Activated CD4-positive, alpha-beta T cell treated with anti-CD3 and anti-CD28 coated beads, Interleukin-2, amount 10 ng/mL, durations not matched to agents 24 days and 14 days (primary cell): ENCODE measurements at regions not wholly inside any gene's neighbourhood (a gene's known extent, or its start where the extent isn't known, plus 50 kb on each side); places are given as distances from the start of the nearest gene placed in this dataset.

Source experiments
- DNase-seq: peaks from one replicate; pipeline ENCODE4 v3.0.0; 2022
- H3K27ac Mint-ChIP-seq: one replicate; pipeline ENCODE4 v1.8.0; 2022; ENCODE audit warnings: mild to moderate bottlenecking, mixed read lengths
- H3K27me3 Mint-ChIP-seq: one replicate; pipeline ENCODE4 v1.8.0; 2022; ENCODE audit warnings: mixed read lengths
- H3K36me3 Mint-ChIP-seq: one replicate; pipeline ENCODE4 v1.8.0; 2022; ENCODE audit warnings: low read depth, mild to moderate bottlenecking, mixed read lengths
- H3K4me1 Mint-ChIP-seq: one replicate; pipeline ENCODE4 v1.8.0; 2021; ENCODE audit warnings: mixed read lengths
- H3K4me3 Mint-ChIP-seq: one replicate; pipeline ENCODE4 v1.8.0; 2022; ENCODE audit warnings: mild to moderate bottlenecking, moderate library complexity, mixed read lengths
- H3K9me3 Mint-ChIP-seq: one replicate; pipeline ENCODE4 v1.8.0; 2021; ENCODE audit warnings: mixed read lengths
- intact Hi-C: fragments of 100-400 bp; cut with micrococcal nuclease; formaldehyde crosslinking; loops from one replicate; pipeline ENCODE4 v1.15.1; 2023

DNA sequence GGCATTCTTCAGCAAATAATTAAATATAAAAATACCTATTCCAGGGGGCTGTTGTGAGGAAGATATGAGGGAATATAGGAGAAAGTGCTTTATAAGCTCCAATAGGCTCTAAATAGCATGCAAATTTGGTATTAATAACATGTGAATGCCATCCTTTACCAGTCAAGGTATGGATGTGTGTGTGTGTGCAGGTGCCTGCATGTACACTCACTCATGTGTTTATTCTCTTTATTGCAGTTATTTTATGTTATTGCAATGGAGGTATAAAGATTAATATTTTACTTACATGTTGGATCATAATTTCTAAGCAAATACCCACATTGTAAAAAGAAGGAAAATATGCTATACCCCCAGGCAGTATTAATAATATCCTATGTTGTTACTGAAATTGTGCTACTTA lies 1093.0 kb upstream of the GYPC start:
- intact Hi-C loops, result no loop called here
- H3K27ac Mint-ChIP-seq, result no peak overlapping the region
- no peaks in the 10 kb centered on the region for H3K9me3 Mint-ChIP-seq
- no peak for DNase-seq
- no peaks in the 10 kb centered on the region for H3K36me3 Mint-ChIP-seq
- H3K4me1 Mint-ChIP-seq, result no peaks in the 10 kb centered on the region
- H3K4me3 Mint-ChIP-seq, result no peak overlapping the region
- no peaks in the 10 kb centered on the region for H3K27me3 Mint-ChIP-seq

DNA sequence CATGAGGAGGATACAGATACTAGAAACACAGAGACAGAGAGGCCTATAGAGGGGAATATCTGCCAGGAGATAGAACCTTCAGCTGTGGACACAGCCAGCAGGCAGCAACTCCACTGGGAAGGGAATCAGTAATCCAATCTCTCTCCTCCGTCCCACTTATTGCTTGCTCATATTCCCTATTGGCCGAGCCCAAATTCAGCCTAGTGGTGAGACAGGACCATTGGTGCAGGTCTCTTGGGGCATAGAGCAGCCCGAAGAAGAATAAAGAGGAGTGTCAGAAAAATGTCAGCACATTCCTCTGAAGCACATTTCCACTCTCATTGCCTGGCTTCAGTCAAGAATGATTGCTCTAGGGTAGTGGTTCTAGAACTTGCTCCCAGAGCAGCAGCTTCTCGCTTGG lies 1091.5 kb upstream of the GYPC start:
- Mint-ChIP-seq H3K4me3 (no peak overlapping the region), H3K27me3 (no peaks in the 10 kb centered on the region), H3K27ac (no peak overlapping the region), H3K36me3 (no peaks in the 10 kb centered on the region), H3K9me3 (no peaks in the 10 kb centered on the region), H3K4me1 (no peaks in the 10 kb centered on the region)
- intact Hi-C loops, result no loop called here
- no peak for DNase-seq

DNA sequence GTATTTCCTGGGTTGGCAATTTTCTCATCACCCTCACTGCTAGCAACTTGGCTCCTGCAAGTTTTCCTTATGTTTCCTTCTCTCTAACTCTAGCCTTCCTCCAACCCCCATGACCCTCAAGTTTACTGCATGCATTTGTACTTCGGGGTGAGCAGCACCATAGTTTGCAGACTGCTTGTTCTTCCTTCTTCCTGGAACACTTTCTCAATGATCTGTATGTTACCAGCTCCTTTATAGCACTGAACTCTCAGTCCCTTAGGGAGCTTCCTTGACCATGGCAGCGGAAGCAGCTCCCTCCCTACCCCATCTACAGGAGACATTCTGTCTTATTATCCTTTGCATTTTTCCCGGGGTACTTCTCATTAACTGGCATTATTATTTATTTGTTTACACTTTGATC lies 1089.5 kb upstream of the GYPC start:
- DNase-seq, result no peak
- Mint-ChIP-seq H3K4me3 (no peak overlapping the region), H3K36me3 (no peaks in the 10 kb centered on the region), H3K27ac (no peak overlapping the region), H3K4me1 (no peaks in the 10 kb centered on the region), H3K9me3 (no peaks in the 10 kb centered on the region), H3K27me3 (no peaks in the 10 kb centered on the region)
- intact Hi-C loops, result no loop called here

GRCh38 chr2:125567100-125567499 lies 1088.9 kb upstream of the GYPC start:
- H3K4me3 Mint-ChIP-seq, result no peak overlapping the region
- H3K9me3 Mint-ChIP-seq, result no peaks in the 10 kb centered on the region
- no peak overlapping the region for H3K27ac Mint-ChIP-seq
- H3K4me1 Mint-ChIP-seq, result no peaks in the 10 kb centered on the region
- DNase-seq, result no peak
- no peaks in the 10 kb centered on the region for H3K36me3 Mint-ChIP-seq
- intact Hi-C loops, result no loop called here
- no peaks in the 10 kb centered on the region for H3K27me3 Mint-ChIP-seq

DNA sequence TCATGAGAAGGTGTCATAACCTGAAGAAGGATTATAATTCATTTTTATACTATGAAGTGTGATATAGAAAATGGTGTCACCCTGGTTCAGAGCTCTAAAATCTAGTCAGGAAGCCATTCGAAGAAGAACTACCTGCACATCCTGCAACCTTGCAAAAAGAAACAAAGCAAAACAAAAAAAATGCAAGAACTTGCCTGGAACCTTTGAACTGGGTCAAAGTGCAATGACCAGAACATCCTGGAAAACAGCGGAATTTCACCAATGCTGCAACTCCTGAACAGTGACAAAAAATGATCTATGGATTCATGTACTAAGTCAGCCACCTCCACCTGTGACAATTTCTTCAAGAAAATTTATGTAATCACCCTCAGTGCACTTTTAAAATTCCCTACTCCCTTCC lies 1083.3 kb upstream of the GYPC start:
- Mint-ChIP-seq H3K9me3 (no peaks in the 10 kb centered on the region), H3K4me3 (no peak overlapping the region), H3K4me1 (no peaks in the 10 kb centered on the region), H3K27me3 (no peaks in the 10 kb centered on the region), H3K27ac (no peak overlapping the region), H3K36me3 (no peaks in the 10 kb centered on the region)
- intact Hi-C loops, result no loop called here
- no peak for DNase-seq

- H3K4me1 Mint-ChIP-seq, result no peaks in the 10 kb centered on the region
- no peaks in the 10 kb centered on the region for H3K9me3 Mint-ChIP-seq
- DNase-seq, result no peak
- H3K4me3 Mint-ChIP-seq, result no peak overlapping the region
- no peak overlapping the region for H3K27ac Mint-ChIP-seq
- no peaks in the 10 kb centered on the region for H3K36me3 Mint-ChIP-seq
- H3K27me3 Mint-ChIP-seq, result no peaks in the 10 kb centered on the region
- intact Hi-C loops, result no loop called here
These were observed 1082.5 kb upstream of the GYPC start for GRCh38 chr2:125573432-125573831.

- no peaks in the 10 kb centered on the region for H3K36me3 Mint-ChIP-seq
- no peak for DNase-seq
- H3K4me3 Mint-ChIP-seq, result no peak overlapping the region
- H3K27me3 Mint-ChIP-seq, result no peaks in the 10 kb centered on the region
- intact Hi-C loops, result no loop called here
- H3K9me3 Mint-ChIP-seq, result no peaks in the 10 kb centered on the region
- H3K4me1 Mint-ChIP-seq, result no peaks in the 10 kb centered on the region
- no peak overlapping the region for H3K27ac Mint-ChIP-seq
These were observed 1079.4 kb upstream of the GYPC start for GRCh38 chr2:125576558-125576957.

DNA sequence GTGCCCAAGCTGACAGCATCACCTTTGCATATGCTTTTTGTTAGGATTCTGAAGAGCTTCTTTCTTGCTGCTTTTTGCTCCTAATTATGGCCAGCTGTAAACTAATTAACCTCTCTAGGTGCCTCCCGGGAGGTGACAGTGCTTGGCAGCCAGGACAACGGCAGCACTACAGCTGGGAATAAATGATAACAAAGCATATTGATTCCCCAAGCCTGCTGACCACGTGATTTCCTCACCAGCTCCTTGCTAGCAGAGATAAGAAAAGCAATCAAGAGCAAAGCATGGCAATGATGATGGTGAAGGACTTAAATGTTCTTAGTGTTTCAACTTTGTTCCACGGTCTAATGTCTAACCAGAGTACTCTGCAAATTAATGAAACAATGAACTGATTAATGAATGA lies 1074.4 kb upstream of the GYPC start:
- Mint-ChIP-seq H3K4me1 (no peaks in the 10 kb centered on the region), H3K4me3 (no peak overlapping the region), H3K27ac (no peak overlapping the region), H3K9me3 (no peaks in the 10 kb centered on the region), H3K27me3 (no peaks in the 10 kb centered on the region), H3K36me3 (no peaks in the 10 kb centered on the region)
- no peak for DNase-seq
- intact Hi-C loops, result no loop called here

DNA sequence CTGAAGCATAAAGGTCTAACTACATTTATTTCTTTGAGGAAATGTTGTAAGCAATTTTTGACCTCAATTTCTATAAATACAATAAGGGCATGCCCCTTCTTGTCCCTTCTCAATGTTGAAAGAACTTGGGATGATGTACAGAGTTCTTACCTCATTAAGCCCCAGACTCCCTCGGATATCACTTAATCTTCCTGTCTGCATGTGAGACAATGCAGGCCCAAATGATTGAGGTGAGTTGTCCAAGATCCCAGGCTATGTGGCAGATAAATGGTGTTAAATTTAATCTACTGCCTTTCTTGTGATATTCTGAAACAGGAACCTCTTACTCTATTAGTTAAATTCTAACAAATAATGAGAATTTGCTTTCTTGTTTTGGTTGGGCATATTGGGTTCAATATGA lies 1073.4 kb upstream of the GYPC start:
- no peaks in the 10 kb centered on the region for H3K4me1 Mint-ChIP-seq
- DNase-seq, result no peak
- no peaks in the 10 kb centered on the region for H3K9me3 Mint-ChIP-seq
- no peaks in the 10 kb centered on the region for H3K27me3 Mint-ChIP-seq
- H3K27ac Mint-ChIP-seq, result no peak overlapping the region
- no peak overlapping the region for H3K4me3 Mint-ChIP-seq
- no peaks in the 10 kb centered on the region for H3K36me3 Mint-ChIP-seq
- intact Hi-C loops, result no loop called here

GRCh38 chr2:125584732-125585131 lies 1071.2 kb upstream of the GYPC start:
- no peak for DNase-seq
- H3K4me1 Mint-ChIP-seq, result no peaks in the 10 kb centered on the region
- no peak overlapping the region for H3K27ac Mint-ChIP-seq
- no peaks in the 10 kb centered on the region for H3K36me3 Mint-ChIP-seq
- H3K27me3 Mint-ChIP-seq, result no peaks in the 10 kb centered on the region
- H3K9me3 Mint-ChIP-seq, result no peaks in the 10 kb centered on the region
- no peak overlapping the region for H3K4me3 Mint-ChIP-seq
- intact Hi-C loops, result no loop called here

DNA sequence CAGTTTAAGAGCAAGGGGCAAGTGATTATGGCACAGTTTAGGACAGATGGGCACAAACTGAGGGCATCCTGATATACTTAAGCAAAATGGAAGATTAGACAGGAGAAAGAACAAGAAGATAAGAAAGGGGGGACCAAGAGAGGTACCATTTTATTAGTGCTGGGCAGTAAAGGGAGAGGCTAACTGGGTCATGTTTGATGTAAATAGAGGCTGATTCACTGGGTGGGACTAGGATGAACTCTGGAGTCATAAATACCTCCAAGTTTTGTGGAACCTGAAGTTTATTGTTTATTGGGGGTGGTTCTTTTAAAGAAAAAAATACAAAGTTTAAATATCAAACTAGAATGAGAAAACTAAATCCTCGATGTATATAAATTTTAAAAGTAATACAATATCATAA lies 1067.2 kb upstream of the GYPC start:
- Mint-ChIP-seq H3K4me3 (no peak overlapping the region), H3K27ac (no peak overlapping the region), H3K27me3 (no peaks in the 10 kb centered on the region), H3K9me3 (peaks cover 4% of the 10 kb centered on the region), H3K36me3 (no peaks in the 10 kb centered on the region), H3K4me1 (no peaks in the 10 kb centered on the region)
- intact Hi-C loops, result no loop called here
- no peak for DNase-seq

- Mint-ChIP-seq H3K9me3 (peaks cover 4% of the 10 kb centered on the region), H3K36me3 (no peaks in the 10 kb centered on the region), H3K4me1 (no peaks in the 10 kb centered on the region), H3K27ac (no peak overlapping the region), H3K4me3 (no peak overlapping the region), H3K27me3 (no peaks in the 10 kb centered on the region)
- no peak for DNase-seq
- intact Hi-C loops, result no loop called here
These were observed 1064.0 kb upstream of the GYPC start for GRCh38 chr2:125591954-125592353.

- Mint-ChIP-seq H3K4me3 (no peak overlapping the region), H3K36me3 (no peaks in the 10 kb centered on the region), H3K9me3 (peaks cover 4% of the 10 kb centered on the region), H3K27me3 (no peaks in the 10 kb centered on the region), H3K4me1 (no peaks in the 10 kb centered on the region), H3K27ac (no peak overlapping the region)
- no peak for DNase-seq
- intact Hi-C loops, result no loop called here
These were observed 1062.9 kb upstream of the GYPC start for GRCh38 chr2:125593036-125593435.

DNA sequence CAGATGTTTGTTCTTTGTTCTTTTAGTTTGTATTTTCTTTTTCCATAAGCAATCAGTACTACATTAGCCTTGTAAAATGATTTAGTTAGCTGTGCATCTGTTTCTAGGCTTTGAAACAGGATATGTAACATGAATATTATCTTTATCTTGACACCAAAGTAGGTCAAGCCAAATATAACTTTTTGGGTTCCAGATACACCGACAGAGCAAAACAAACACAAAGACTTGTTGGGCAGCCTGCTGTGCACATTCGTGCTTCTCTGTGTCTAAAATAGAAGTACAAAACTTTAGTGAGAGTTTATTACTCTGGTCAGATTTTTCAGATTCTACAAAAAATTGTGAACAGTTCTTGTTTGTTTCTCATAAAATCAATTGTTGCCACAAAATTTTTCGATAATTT lies 1059.3 kb upstream of the GYPC start:
- intact Hi-C loops, result no loop called here
- H3K27ac Mint-ChIP-seq, result no peak overlapping the region
- H3K27me3 Mint-ChIP-seq, result no peaks in the 10 kb centered on the region
- no peaks in the 10 kb centered on the region for H3K4me1 Mint-ChIP-seq
- DNase-seq, result no peak
- no peaks in the 10 kb centered on the region for H3K36me3 Mint-ChIP-seq
- no peak overlapping the region for H3K4me3 Mint-ChIP-seq
- H3K9me3 Mint-ChIP-seq, result no peaks in the 10 kb centered on the region

GRCh38 chr2:125615438-125615837 lies 1040.5 kb upstream of the GYPC start:
- H3K9me3 Mint-ChIP-seq, result peaks cover 4% of the 10 kb centered on the region
- no peaks in the 10 kb centered on the region for H3K27me3 Mint-ChIP-seq
- no peak overlapping the region for H3K27ac Mint-ChIP-seq
- H3K4me1 Mint-ChIP-seq, result no peaks in the 10 kb centered on the region
- no peak for DNase-seq
- no peak overlapping the region for H3K4me3 Mint-ChIP-seq
- intact Hi-C loops, result no loop called here
- peaks cover 2% of the 10 kb centered on the region for H3K36me3 Mint-ChIP-seq

DNA sequence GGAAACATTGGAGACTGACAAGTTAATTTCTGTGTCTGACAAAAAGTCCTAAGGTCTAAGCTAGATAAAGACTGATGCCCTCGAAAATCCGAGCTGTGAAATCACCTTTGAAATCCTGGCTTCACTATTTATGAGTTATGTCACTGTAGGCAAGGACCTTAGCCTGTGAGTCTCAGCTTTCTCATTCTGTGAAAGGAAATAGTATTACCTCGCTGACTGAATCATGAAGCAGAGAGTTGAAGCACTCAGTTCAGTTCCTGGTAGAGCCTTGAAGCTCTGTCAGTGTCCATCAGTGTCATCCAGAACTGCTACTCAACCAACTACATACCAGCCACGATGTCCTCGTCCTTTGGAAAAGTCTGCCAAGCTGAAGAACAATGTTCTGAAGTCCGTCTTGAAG lies 1025.6 kb upstream of the GYPC start:
- Mint-ChIP-seq H3K4me3 (no peak overlapping the region), H3K27me3 (no peaks in the 10 kb centered on the region), H3K27ac (no peak overlapping the region), H3K9me3 (peaks cover 4% of the 10 kb centered on the region), H3K36me3 (no peaks in the 10 kb centered on the region), H3K4me1 (no peaks in the 10 kb centered on the region)
- DNase-seq, result no peak
- intact Hi-C loops, result no loop called here
